ENCODE measurements at regions not wholly inside any gene's neighbourhood (a gene's known extent, or its start where the extent isn't known, plus 50 kb on each side); places are given as distances from the start of the nearest gene placed in this dataset.

DNA sequence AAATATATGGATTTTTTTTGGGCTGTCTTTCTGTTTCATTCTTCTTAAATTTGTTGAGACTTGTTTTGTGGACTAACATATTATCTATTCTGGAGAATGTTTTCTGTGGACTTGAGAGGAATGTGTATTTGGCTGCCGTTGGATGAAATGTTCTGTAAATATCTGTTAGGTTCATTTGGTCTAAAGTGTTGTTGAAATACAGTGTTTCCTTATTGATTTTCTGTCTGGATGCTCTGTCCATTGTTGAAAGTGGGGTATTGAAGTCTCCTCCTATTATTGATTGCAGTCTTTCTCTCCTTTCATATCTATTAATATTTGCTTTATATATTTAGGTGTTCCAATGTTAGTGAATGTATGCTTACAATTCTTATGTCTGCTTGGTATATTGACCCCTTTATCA, 431.8 kb downstream of the RAPGEF2 start (continued):
- TF ChIP-seq, protein P1, sequence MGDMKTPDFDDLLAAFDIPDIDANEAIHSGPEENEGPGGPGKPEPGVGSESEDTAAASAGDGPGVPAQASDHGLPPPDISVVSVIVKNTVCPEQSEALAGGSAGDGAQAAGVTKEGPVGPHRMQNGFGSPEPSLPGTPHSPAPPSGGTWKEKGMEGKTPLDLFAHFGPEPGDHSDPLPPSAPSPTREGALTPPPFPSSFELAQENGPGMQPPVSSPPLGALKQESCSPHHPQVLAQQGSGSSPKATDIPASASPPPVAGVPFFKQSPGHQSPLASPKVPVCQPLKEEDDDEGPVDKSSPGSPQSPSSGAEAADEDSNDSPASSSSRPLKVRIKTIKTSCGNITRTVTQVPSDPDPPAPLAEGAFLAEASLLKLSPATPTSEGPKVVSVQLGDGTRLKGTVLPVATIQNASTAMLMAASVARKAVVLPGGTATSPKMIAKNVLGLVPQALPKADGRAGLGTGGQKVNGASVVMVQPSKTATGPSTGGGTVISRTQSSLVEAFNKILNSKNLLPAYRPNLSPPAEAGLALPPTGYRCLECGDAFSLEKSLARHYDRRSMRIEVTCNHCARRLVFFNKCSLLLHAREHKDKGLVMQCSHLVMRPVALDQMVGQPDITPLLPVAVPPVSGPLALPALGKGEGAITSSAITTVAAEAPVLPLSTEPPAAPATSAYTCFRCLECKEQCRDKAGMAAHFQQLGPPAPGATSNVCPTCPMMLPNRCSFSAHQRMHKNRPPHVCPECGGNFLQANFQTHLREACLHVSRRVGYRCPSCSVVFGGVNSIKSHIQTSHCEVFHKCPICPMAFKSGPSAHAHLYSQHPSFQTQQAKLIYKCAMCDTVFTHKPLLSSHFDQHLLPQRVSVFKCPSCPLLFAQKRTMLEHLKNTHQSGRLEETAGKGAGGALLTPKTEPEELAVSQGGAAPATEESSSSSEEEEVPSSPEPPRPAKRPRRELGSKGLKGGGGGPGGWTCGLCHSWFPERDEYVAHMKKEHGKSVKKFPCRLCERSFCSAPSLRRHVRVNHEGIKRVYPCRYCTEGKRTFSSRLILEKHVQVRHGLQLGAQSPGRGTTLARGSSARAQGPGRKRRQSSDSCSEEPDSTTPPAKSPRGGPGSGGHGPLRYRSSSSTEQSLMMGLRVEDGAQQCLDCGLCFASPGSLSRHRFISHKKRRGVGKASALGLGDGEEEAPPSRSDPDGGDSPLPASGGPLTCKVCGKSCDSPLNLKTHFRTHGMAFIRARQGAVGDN (IDR thresholded peaks at IDR 0.05): no peak
- no peak for TF ChIP-seq NRF1 (conservative IDR thresholded peaks at IDR 0.05; ENCODE audit: low read depth, low read length)
- TF ChIP-seq SUPT20H (IDR thresholded peaks at IDR 0.05; ENCODE audit: borderline replicate concordance, control insufficient read depth, low read depth, low read length): no peak
- no peak for TF ChIP-seq NR2C2 (IDR thresholded peaks at IDR 0.05; ENCODE audit: borderline replicate concordance, control insufficient read depth, insufficient read length, low read depth)
- TF ChIP-seq, protein P2, sequence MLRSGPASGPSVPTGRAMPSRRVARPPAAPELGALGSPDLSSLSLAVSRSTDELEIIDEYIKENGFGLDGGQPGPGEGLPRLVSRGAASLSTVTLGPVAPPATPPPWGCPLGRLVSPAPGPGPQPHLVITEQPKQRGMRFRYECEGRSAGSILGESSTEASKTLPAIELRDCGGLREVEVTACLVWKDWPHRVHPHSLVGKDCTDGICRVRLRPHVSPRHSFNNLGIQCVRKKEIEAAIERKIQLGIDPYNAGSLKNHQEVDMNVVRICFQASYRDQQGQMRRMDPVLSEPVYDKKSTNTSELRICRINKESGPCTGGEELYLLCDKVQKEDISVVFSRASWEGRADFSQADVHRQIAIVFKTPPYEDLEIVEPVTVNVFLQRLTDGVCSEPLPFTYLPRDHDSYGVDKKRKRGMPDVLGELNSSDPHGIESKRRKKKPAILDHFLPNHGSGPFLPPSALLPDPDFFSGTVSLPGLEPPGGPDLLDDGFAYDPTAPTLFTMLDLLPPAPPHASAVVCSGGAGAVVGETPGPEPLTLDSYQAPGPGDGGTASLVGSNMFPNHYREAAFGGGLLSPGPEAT (IDR thresholded peaks at IDR 0.05; ENCODE audit: low read depth): no peak
- TF ChIP-seq RAD51 (IDR thresholded peaks at IDR 0.05): no peak

DNA sequence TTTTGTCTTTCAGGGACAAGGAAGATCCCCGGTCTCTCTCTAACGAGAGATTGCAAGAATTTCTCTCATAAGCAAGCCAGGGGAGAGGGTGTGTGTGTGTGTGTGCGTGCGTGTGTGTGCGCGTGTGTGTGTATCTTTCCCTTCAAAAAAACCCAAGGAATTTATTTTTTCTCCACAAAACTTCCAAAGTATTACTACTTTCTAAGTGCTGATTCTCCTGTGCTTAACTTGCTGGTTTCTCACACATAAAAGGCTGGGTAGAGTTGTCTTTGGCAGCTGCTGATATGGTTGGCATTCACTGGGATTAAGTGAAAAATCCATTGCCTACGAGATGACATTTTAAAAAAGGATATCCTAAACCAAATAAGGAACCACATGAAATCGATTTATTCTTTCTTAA, 435.7 kb downstream of the RAPGEF2 start:
- no peak for ATAC-seq
- in situ Hi-C loops (cut with MboI) (no loop called here), intact Hi-C loops (cut with micrococcal nuclease; ENCODE audit: unreplicated experiment) (no loop called here)
- no TSS peak for BruUV-seq (replicated peaks)
- no peaks in the 10 kb centered on the region for H3K9me3 ChIP-seq (replicated peaks; ENCODE audit: control insufficient read depth, insufficient read depth, low read length)
- ChIA-PET RAD21 (ENCODE audit: unreplicated experiment) (no interaction called here), POLR2A (no interaction called here), SMC1A (ENCODE audit: uncharacterized antibody, unreplicated experiment) (no interaction called here), CTCF (no interaction called here)
- no peak overlapping the region for H3K27ac ChIP-seq (ENCODE audit: control insufficient read depth, insufficient read depth)
- no peak overlapping the region for H2AFZ ChIP-seq (ENCODE audit: control insufficient read depth, low read depth, low read length)
- H4K20me1 ChIP-seq (ENCODE audit: control insufficient read depth, insufficient read depth): no peaks in the 10 kb centered on the region
- no peaks in the 10 kb centered on the region for H3K79me2 ChIP-seq (ENCODE audit: control insufficient read depth, insufficient read depth, low read length)
- 45% methylated on average over 8 of the region's 8 CpGs for WGBS (ENCODE audit: insufficient coverage, insufficient replicate concordance, low lambda C conversion rate, missing lambda C conversion rate)
- no peaks in the 10 kb centered on the region for H3K4me1 ChIP-seq (ENCODE audit: control insufficient read depth, insufficient read depth, low read length)
- no peaks in the 10 kb centered on the region for H3K36me3 ChIP-seq (ENCODE audit: control insufficient read depth in 2 of 2, insufficient read depth in 2 of 2, low read length in 1 of 2)
- no peak for TF ChIP-seq RB1 (IDR thresholded peaks at IDR 0.05; ENCODE audit: borderline replicate concordance)
- no peak for TF ChIP-seq SP1 (IDR thresholded peaks at IDR 0.05; ENCODE audit: low read depth, low read length)
- no peak overlapping the region for H3K4me2 ChIP-seq (ENCODE audit: control insufficient read depth, insufficient read depth)
- H3K4me3 ChIP-seq: no peak overlapping the region
- no peak for FAIRE-seq
- no peaks in the 10 kb centered on the region for H3K27me3 ChIP-seq (replicated peaks in 1 of 2; ENCODE audit: control insufficient read depth in 2 of 2, insufficient read depth in 2 of 2, low read length in 1 of 2)
- DNase-seq (ENCODE audit: low read depth, low spot score): no peak
- no peak overlapping the region for H3K9ac ChIP-seq (ENCODE audit: control insufficient read depth, insufficient read depth, low read length)
